ENCODE measurements at regions not wholly inside any gene's neighbourhood (a gene's known extent, or its start where the extent isn't known, plus 50 kb on each side); places are given as distances from the start of the nearest gene placed in this dataset.

DNA sequence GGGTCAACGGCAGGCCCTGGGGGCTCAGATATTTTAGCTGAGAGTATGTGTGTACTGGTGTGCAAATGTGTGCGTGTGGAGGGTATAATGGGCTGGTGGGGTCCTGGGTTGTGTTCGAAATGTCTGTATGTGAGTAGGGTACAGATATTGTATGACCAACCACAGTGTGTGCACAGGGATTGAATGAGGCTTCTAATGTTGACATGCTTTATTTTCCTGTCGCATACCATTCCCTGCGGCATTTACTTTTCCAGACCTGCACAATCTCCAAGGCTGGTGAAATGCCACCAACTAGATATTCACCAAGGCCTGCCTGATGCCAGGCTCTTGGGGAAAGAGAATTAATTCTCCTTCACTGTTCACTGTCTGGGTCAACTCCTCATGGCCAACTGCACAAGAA, 441.4 kb upstream of the SULF2 start:
- TF ChIP-seq POLR2A (IDR thresholded peaks at IDR 0.05; ENCODE audit: low read depth, low read length), result no peak
- no peak for TF ChIP-seq SPI1 (IDR thresholded peaks at IDR 0.05; ENCODE audit: low read depth, low read length)
